ENCODE measurements at regions not wholly inside any gene's neighbourhood (a gene's known extent, or its start where the extent isn't known, plus 50 kb on each side); places are given as distances from the start of the nearest gene placed in this dataset.

- TF ChIP-seq, protein P1, sequence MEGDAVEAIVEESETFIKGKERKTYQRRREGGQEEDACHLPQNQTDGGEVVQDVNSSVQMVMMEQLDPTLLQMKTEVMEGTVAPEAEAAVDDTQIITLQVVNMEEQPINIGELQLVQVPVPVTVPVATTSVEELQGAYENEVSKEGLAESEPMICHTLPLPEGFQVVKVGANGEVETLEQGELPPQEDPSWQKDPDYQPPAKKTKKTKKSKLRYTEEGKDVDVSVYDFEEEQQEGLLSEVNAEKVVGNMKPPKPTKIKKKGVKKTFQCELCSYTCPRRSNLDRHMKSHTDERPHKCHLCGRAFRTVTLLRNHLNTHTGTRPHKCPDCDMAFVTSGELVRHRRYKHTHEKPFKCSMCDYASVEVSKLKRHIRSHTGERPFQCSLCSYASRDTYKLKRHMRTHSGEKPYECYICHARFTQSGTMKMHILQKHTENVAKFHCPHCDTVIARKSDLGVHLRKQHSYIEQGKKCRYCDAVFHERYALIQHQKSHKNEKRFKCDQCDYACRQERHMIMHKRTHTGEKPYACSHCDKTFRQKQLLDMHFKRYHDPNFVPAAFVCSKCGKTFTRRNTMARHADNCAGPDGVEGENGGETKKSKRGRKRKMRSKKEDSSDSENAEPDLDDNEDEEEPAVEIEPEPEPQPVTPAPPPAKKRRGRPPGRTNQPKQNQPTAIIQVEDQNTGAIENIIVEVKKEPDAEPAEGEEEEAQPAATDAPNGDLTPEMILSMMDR (IDR thresholded peaks at IDR 0.05 in 8 of 11, conservative IDR thresholded peaks at IDR 0.05 in 3 of 11): no peak
- TF ChIP-seq POLR2A (IDR thresholded peaks at IDR 0.05): no peak
- no peak for TF ChIP-seq POLR2AphosphoS5 (IDR thresholded peaks at IDR 0.05)
Measured at GRCh38 chr18:39622431-39622830, 2056.8 kb upstream of the CELF4 start.
